OCI-LY3 (cell line): ENCODE measurements at regions not wholly inside any gene's neighbourhood (a gene's known extent, or its start where the extent isn't known, plus 50 kb on each side); places are given as distances from the start of the nearest gene placed in this dataset.

Experiments
- H2AFZ ChIP-seq: fragments of 200-600, 300-600 bp; shearing (Covaris generic); 2 replicates; pipeline ENCODE4 v1.6.0; 2014; ENCODE audit warnings: antibody characterized with exemption, low read depth, low read length
- H3K27ac ChIP-seq: fragments of 200-600, 300-600 bp; sonication (generic); 2 replicates; pipeline ENCODE4 v1.5.1; 2014; ENCODE audit warnings: mild to moderate bottlenecking, low read length, moderate library complexity, mixed read lengths
- H3K27me3 ChIP-seq: fragments of 200-600, 300-600 bp; sonication (generic); 2 replicates; pipeline ENCODE4 v1.6.1; 2014; ENCODE audit warnings: low read depth, low read length, mixed read lengths
- H3K36me3 ChIP-seq: fragments of 200-600, 300-600 bp; sonication (generic); replicated peaks from 2 replicates; pipeline ENCODE3; 2014; ENCODE audit warnings: low read depth, low read length, mixed read lengths
- H3K4me1 ChIP-seq: fragments of 300-600, 200-600 bp; sonication (generic); 2 replicates; pipeline ENCODE4 v1.6.1; 2014; ENCODE audit warnings: low read length, mixed read lengths
- H3K4me2 ChIP-seq: fragments of 200-600, 300-600 bp; sonication (generic); 2 replicates; pipeline ENCODE4 v1.6.1; 2014; ENCODE audit warnings: low read length, mixed read lengths
- H3K4me3 ChIP-seq: fragments of 300-600, 200-600 bp; sonication (generic); 2 replicates; pipeline ENCODE4 v1.5.1; 2014; ENCODE audit warnings: antibody characterized with exemption, mild to moderate bottlenecking, low read length, moderate library complexity
- H3K79me2 ChIP-seq: fragments of 300-600, 200-600 bp; shearing (Covaris generic); 2 replicates; pipeline ENCODE4 v1.6.1; 2014; ENCODE audit warnings: mild to moderate bottlenecking, low read length, mixed read lengths
- H3K9ac ChIP-seq: fragments of 300-600, 200-600 bp; shearing (Covaris generic); 2 replicates; pipeline ENCODE4 v1.6.0; 2014; ENCODE audit warnings: mild to moderate bottlenecking, low read length, moderate library complexity
- H3K9me3 ChIP-seq: fragments of 200-600, 300-600 bp; shearing (Covaris generic); 2 replicates; pipeline ENCODE4 v1.6.1; 2014; ENCODE audit warnings: low read length, mixed read lengths; ENCODE audit not compliant: insufficient read depth
- H4K20me1 ChIP-seq: fragments of 200-600, 300-600 bp; sonication (generic); 2 replicates; pipeline ENCODE4 v1.6.1; 2016; ENCODE audit warnings: low read length, mixed read lengths; ENCODE audit not compliant: insufficient read depth
- CTCF ChIP-seq: fragments of 200-600, 300-600 bp; sonication (generic); IDR thresholded peaks from 2 replicates; pipeline ENCODE4 v1.5.1; 2014; ENCODE audit warnings: antibody characterized with exemption, low read length, low read depth
- EZH2phosphoT487 ChIP-seq: fragments of 200-600 bp; shearing (Covaris generic); IDR thresholded peaks from 2 replicates; pipeline ENCODE4 v1.6.1; 2018; ENCODE audit warnings: antibody characterized with exemption, mixed run types, low read depth

DNA sequence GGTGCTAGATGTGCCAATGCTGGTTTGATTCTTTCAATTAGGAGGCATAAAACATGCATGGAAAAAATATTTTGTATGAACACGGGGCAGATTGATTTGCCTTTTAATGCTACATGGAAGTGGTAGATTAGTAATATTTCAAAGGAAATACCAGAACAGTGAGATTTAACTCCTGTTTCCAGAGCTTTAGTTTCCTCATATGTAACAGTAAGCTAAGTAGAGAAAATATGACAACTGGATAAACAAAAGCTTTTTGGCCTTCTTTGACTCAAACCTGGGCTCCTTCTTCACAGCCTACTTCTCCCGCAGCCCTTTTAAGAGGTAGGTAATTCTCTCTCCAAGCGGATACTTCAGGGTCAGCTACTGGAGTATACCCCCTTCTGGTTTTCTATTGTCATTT lies 254.2 kb upstream of the TRPC7 start:
- H3K4me2 ChIP-seq, result no peak overlapping the region
- no peak overlapping the region for H2AFZ ChIP-seq
- H3K9me3 ChIP-seq, result no peaks in the 10 kb centered on the region
- no peak overlapping the region for H3K9ac ChIP-seq
- no peaks in the 10 kb centered on the region for H4K20me1 ChIP-seq
- H3K27ac ChIP-seq, result no peak overlapping the region
- no peaks in the 10 kb centered on the region for H3K79me2 ChIP-seq
- TF ChIP-seq EZH2phosphoT487, result no peak
- TF ChIP-seq CTCF, result no peak
- no peaks in the 10 kb centered on the region for H3K4me1 ChIP-seq
- H3K4me3 ChIP-seq, result no peak overlapping the region
- no peaks in the 10 kb centered on the region for H3K27me3 ChIP-seq
- H3K36me3 ChIP-seq, result no peaks in the 10 kb centered on the region

GRCh38 chr5:136615251-136616119 lies 250.1 kb upstream of the TRPC7 start:
- TF ChIP-seq EZH2phosphoT487 (no peak), CTCF (no peak)
- H3K4me1 ChIP-seq, result no peaks in the 10 kb centered on the region
- H3K27ac ChIP-seq, result no peak overlapping the region
- no peak overlapping the region for H3K4me3 ChIP-seq
- no peaks in the 10 kb centered on the region for H4K20me1 ChIP-seq
- H3K9me3 ChIP-seq, result no peaks in the 10 kb centered on the region
- H3K9ac ChIP-seq, result no peak overlapping the region
- H2AFZ ChIP-seq, result no peak overlapping the region
- H3K79me2 ChIP-seq, result no peaks in the 10 kb centered on the region
- H3K36me3 ChIP-seq, result no peaks in the 10 kb centered on the region
- H3K4me2 ChIP-seq, result no peak overlapping the region
- H3K27me3 ChIP-seq, result no peaks in the 10 kb centered on the region

DNA sequence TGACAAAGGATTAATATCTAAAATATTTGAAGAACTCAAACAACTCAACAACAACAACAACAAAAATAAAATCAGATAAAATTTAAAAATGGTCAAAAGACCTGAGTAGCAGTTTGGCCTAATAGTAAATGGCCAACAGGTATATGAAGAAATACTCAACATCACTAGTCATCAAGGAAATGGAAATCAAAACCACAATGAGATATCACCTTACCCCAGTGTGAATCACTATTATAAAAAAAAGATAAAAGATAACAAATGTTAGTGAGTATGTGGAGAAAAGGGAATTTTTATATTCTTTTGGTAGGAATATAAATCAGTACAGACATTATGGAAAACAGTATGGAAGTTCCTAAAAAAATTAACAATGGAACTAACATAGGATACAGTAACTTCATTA lies 247.9 kb upstream of the TRPC7 start:
- H3K79me2 ChIP-seq, result no peaks in the 10 kb centered on the region
- no peak overlapping the region for H3K4me2 ChIP-seq
- H3K9ac ChIP-seq, result no peak overlapping the region
- H3K4me3 ChIP-seq, result no peak overlapping the region
- no peaks in the 10 kb centered on the region for H3K27me3 ChIP-seq
- no peak overlapping the region for H2AFZ ChIP-seq
- no peak overlapping the region for H3K27ac ChIP-seq
- no peaks in the 10 kb centered on the region for H4K20me1 ChIP-seq
- H3K9me3 ChIP-seq, result no peaks in the 10 kb centered on the region
- TF ChIP-seq EZH2phosphoT487, result no peak
- no peak for TF ChIP-seq CTCF
- H3K36me3 ChIP-seq, result no peaks in the 10 kb centered on the region
- no peaks in the 10 kb centered on the region for H3K4me1 ChIP-seq

- Histone ChIP-seq H3K36me3 (no peaks in the 10 kb centered on the region), H3K4me3 (no peak overlapping the region), H4K20me1 (no peaks in the 10 kb centered on the region), H2AFZ (no peak overlapping the region), H3K79me2 (no peaks in the 10 kb centered on the region), H3K27ac (no peak overlapping the region), H3K9me3 (no peaks in the 10 kb centered on the region), H3K9ac (no peak overlapping the region), H3K4me2 (no peak overlapping the region), H3K27me3 (no peaks in the 10 kb centered on the region), H3K4me1 (no peaks in the 10 kb centered on the region)
- no peak for TF ChIP-seq EZH2phosphoT487
Observed at GRCh38 chr5:136605638-136606037, 240.3 kb upstream of the TRPC7 start.
